Endothelial cell of umbilical vein (primary cell): ENCODE measurements at regions not wholly inside any gene's neighbourhood (a gene's known extent, or its start where the extent isn't known, plus 50 kb on each side); places are given as distances from the start of the nearest gene placed in this dataset.

Experiments
- BruUV-seq: library from RNA; stranded (reverse); fragments of 400-500 nt; replicated peaks from 2 replicates; lab custom pipeline; 2021; lab: Mats Ljungman, UMichigan
- CTCF ChIA-PET: fragments of 300-600, 350-600 bp; sonication (Branson Sonifier 250); formaldehyde crosslinking; loops from one replicate; lab custom pipeline; 2021; ENCODE audit warnings: antibody characterized with exemption, inconsistent platforms; lab: Charles Lee
- POLR2A ChIA-PET: fragments of 300-600, 350-600 bp; sonication (Branson Sonifier 250); formaldehyde crosslinking; loops from one replicate; lab custom pipeline; 2021; ENCODE audit warnings: antibody characterized with exemption, inconsistent platforms; lab: Charles Lee
- DNase-seq: peaks from one replicate; pipeline ENCODE4 v3.0.0-alpha.2; 2011; ENCODE audit warnings: low read depth, low spot score
- FAIRE-seq: peaks from 2 replicates; lab custom pipeline; 2011; peaks lifted over from hg19 to GRCh38; lab: Jason Lieb, UNC
- H2AFZ ChIP-seq: 2 replicates; pipeline ENCODE4 v1.6.0; 2012; ENCODE audit warnings: low read depth, low read length, control low read depth, inconsistent platforms
- H3K27ac ChIP-seq: 2 replicates; pipeline ENCODE4 v1.5.1; 2011; ENCODE audit warnings: low read depth, mild to moderate bottlenecking, control low read depth, low read length, moderate library complexity; ENCODE audit not compliant: insufficient read depth
- H3K27me3 ChIP-seq, 2 experiments: 2 replicates each; pipeline versions ENCODE4 v1.6.0 to v1.6.1; 2011; ENCODE audit warnings: low read length in 2 of 2, mixed read lengths in 1 of 2; ENCODE audit not compliant: control insufficient read depth in 2 of 2, insufficient read depth in 2 of 2
- H3K36me3 ChIP-seq, 2 experiments: 2 replicates in 1 of 2; 3 replicates in 1 of 2; pipeline ENCODE4 v1.5.1; 2011; ENCODE audit warnings: low read length in 2 of 2, mild to moderate bottlenecking in 1 of 2, moderate library complexity in 1 of 2; ENCODE audit not compliant: control insufficient read depth in 2 of 2, insufficient read depth in 2 of 2; ENCODE audit errors: extremely low read depth in 1 of 2
- H3K4me1 ChIP-seq: 3 replicates; pipeline ENCODE4 v1.5.1; 2011; ENCODE audit warnings: mild to moderate bottlenecking, low read length; ENCODE audit not compliant: control insufficient read depth, insufficient read depth; ENCODE audit errors: extremely low read depth
- H3K4me2 ChIP-seq: 2 replicates; pipeline ENCODE4 v1.6.1; 2011; ENCODE audit warnings: low read length, control low read depth, mixed read lengths; ENCODE audit not compliant: insufficient read depth
- H3K4me3 ChIP-seq, 3 experiments: fragments of 200-600 bp in 1 of 3; sonication (generic), shearing (Covaris generic) in 1 of 3; replicated peaks in 1 of 3; 2 replicates each; pipeline ENCODE4 v1.5.1; 2011 to 2016; ENCODE audit warnings: control low read depth in 3 of 3, low read length in 3 of 3, mild to moderate bottlenecking in 2 of 3, inconsistent platforms in 1 of 3, low read depth in 1 of 3, moderate library complexity in 1 of 3; ENCODE audit not compliant: insufficient read depth in 1 of 3
- H3K79me2 ChIP-seq: 2 replicates; pipeline ENCODE4 v1.6.0; 2012; ENCODE audit warnings: low read length, inconsistent platforms; ENCODE audit not compliant: control insufficient read depth, insufficient read depth
- H3K9ac ChIP-seq: replicated peaks from 2 replicates; pipeline ENCODE3; 2011; ENCODE audit warnings: low read length, control low read depth; ENCODE audit not compliant: insufficient read depth; ENCODE audit errors: extremely low read depth
- H3K9me1 ChIP-seq: replicated peaks from 3 replicates; pipeline ENCODE4 v1.6.0; 2011; ENCODE audit warnings: mild to moderate bottlenecking, low read length; ENCODE audit not compliant: control insufficient read depth, insufficient read depth; ENCODE audit errors: extremely low read depth
- H3K9me3 ChIP-seq: replicated peaks from 2 replicates; pipeline ENCODE4 v1.5.1; 2012; ENCODE audit warnings: low read length, inconsistent platforms; ENCODE audit not compliant: control insufficient read depth, insufficient read depth
- H4K20me1 ChIP-seq: replicated peaks from 2 replicates; pipeline ENCODE3; 2011; ENCODE audit warnings: mild to moderate bottlenecking, low read length; ENCODE audit not compliant: control insufficient read depth, insufficient read depth; ENCODE audit errors: extremely low read depth
- EZH2 ChIP-seq: IDR thresholded peaks from 2 replicates; pipeline ENCODE4 v1.6.1; 2012; ENCODE audit warnings: borderline replicate concordance, low read depth, mild to moderate bottlenecking, moderate library complexity, low read length, inconsistent platforms; ENCODE audit not compliant: severe bottlenecking
- FOS ChIP-seq: IDR thresholded peaks from 2 replicates; pipeline ENCODE4 v1.6.1; 2011; ENCODE audit warnings: mild to moderate bottlenecking, low read length, moderate library complexity, borderline replicate concordance; ENCODE audit not compliant: insufficient read depth
- GATA2 ChIP-seq: IDR thresholded peaks from 2 replicates; pipeline ENCODE4 v1.7.0; 2011; ENCODE audit warnings: low read depth, mild to moderate bottlenecking, moderate library complexity, mixed read lengths, low read length; ENCODE audit not compliant: insufficient read length, insufficient read depth
- JUN ChIP-seq: IDR thresholded peaks from 2 replicates; pipeline ENCODE4 v1.6.1; 2011; ENCODE audit warnings: borderline replicate concordance, low read depth; ENCODE audit not compliant: insufficient read length, insufficient read depth
- MYC ChIP-seq: IDR thresholded peaks from one replicate; pipeline ENCODE4 v1.6.1; 2011; ENCODE audit warnings: mild to moderate bottlenecking, low read depth, low read length
- POLR2A ChIP-seq: IDR thresholded peaks from 2 replicates; pipeline ENCODE4 v1.6.1; 2012; ENCODE audit warnings: low read depth, mild to moderate bottlenecking, control low read depth, low read length
- dilution Hi-C: fragments of 300-500 bp; cut with MboI; formaldehyde crosslinking; loops from one replicate; pipeline ENCODE4 v1.15.0; 2019; ENCODE audit warnings: low sequenced_read_pairs; ENCODE audit not compliant: extremely low pct_ligation_motif_present
- intact Hi-C: fragments of 100-400 bp; cut with micrococcal nuclease; formaldehyde crosslinking; loops from one replicate; pipeline ENCODE4 v1.10.0; 2022
- TF ChIP-seq, protein P1 (sequence below), 2 donors: IDR thresholded peaks; 1 replicate in 1 of 2; 2 replicates in 1 of 2; pipeline ENCODE4 v1.5.1; 2011; ENCODE audit warnings: low read length in 2 of 2, mild to moderate bottlenecking in 2 of 2, moderate library complexity in 2 of 2, control low read depth in 1 of 2, inconsistent platforms in 1 of 2, low read depth in 1 of 2; ENCODE audit not compliant: insufficient read depth in 1 of 2; ENCODE audit errors: extremely low read depth in 1 of 2

- Histone ChIP-seq H3K9ac (no peak overlapping the region), H2AFZ (no peak overlapping the region), H3K9me3 (no peaks in the 10 kb centered on the region), H3K9me1 (no peaks in the 10 kb centered on the region), H3K4me3 (no peak overlapping the region), H3K36me3 (no peaks in the 10 kb centered on the region), H3K79me2 (no peaks in the 10 kb centered on the region), H3K4me2 (peak overlapping the region; percentile 62), H4K20me1 (no peaks in the 10 kb centered on the region), H3K27ac (peak overlapping the region; percentile 19), H3K27me3 (no peaks in the 10 kb centered on the region), H3K4me1 (peaks cover 21% of the 10 kb centered on the region)
- peak; percentile 56 for TF ChIP-seq GATA2
- TF ChIP-seq JUN: peak; percentile 70
- TF ChIP-seq FOS: peak; percentile 56
- TF ChIP-seq, protein P1, sequence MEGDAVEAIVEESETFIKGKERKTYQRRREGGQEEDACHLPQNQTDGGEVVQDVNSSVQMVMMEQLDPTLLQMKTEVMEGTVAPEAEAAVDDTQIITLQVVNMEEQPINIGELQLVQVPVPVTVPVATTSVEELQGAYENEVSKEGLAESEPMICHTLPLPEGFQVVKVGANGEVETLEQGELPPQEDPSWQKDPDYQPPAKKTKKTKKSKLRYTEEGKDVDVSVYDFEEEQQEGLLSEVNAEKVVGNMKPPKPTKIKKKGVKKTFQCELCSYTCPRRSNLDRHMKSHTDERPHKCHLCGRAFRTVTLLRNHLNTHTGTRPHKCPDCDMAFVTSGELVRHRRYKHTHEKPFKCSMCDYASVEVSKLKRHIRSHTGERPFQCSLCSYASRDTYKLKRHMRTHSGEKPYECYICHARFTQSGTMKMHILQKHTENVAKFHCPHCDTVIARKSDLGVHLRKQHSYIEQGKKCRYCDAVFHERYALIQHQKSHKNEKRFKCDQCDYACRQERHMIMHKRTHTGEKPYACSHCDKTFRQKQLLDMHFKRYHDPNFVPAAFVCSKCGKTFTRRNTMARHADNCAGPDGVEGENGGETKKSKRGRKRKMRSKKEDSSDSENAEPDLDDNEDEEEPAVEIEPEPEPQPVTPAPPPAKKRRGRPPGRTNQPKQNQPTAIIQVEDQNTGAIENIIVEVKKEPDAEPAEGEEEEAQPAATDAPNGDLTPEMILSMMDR (IDR thresholded peaks at IDR 0.05; ENCODE audit: extremely low read depth in 1 of 2, insufficient read depth in 1 of 2, low read depth in 1 of 2, low read length in 2 of 2): no peak
- dilution Hi-C loops (no loop called here), intact Hi-C loops (loop anchor here (2.0 kb wide), 1 partner anchor 130 kb away; no protein-coding TSS in a partner anchor)
- ChIA-PET POLR2A (no interaction called here), CTCF (no interaction called here)
- peak; percentile 63 for DNase-seq
- BruUV-seq: no TSS peak
- FAIRE-seq: no peak
Measured at GRCh38 chr5:99771296-99771695, 763.9 kb upstream of the FAM174A start.

- FAIRE-seq: no peak
Measured at GRCh38 chr5:99765011-99765410, 770.2 kb upstream of the FAM174A start.

More at GRCh38 chr5:99765011-99765410, 770.2 kb upstream of the FAM174A start:
- intact Hi-C loops: no loop called here
- TF ChIP-seq MYC (no peak), POLR2A (no peak), EZH2 (no peak), JUN (no peak)
- TF ChIP-seq, protein P1 (IDR thresholded peaks at IDR 0.05; ENCODE audit: extremely low read depth in 1 of 2, insufficient read depth in 1 of 2, low read depth in 1 of 2, low read length in 2 of 2): no peak
- no peaks in the 10 kb centered on the region for H3K4me1 ChIP-seq
- ChIA-PET POLR2A (no interaction called here), CTCF (interaction anchor here (1.4 kb wide), 1 partner anchor 12 kb away, joined by 3 read pairs; no protein-coding TSS in a partner anchor)
- no peaks in the 10 kb centered on the region for H3K36me3 ChIP-seq
- no peak overlapping the region for H3K4me3 ChIP-seq
- H3K9me3 ChIP-seq: no peaks in the 10 kb centered on the region
- H3K79me2 ChIP-seq: no peaks in the 10 kb centered on the region
- no peak overlapping the region for H3K9ac ChIP-seq
- no peak overlapping the region for H3K27ac ChIP-seq
- no peaks in the 10 kb centered on the region for H3K27me3 ChIP-seq
- H4K20me1 ChIP-seq: no peaks in the 10 kb centered on the region
- no peak overlapping the region for H3K4me2 ChIP-seq
- peak; percentile 27 for DNase-seq
- BruUV-seq: no TSS peak
- H3K9me1 ChIP-seq: no peaks in the 10 kb centered on the region
- dilution Hi-C loops: no loop called here
- H2AFZ ChIP-seq: no peak overlapping the region
